HCT116 (cell line): ENCODE measurements at regions not wholly inside any gene's neighbourhood (a gene's known extent, or its start where the extent isn't known, plus 50 kb on each side); places are given as distances from the start of the nearest gene placed in this dataset.

Experiments
- ATAC-seq: fragments of 200-7000 bp; cut with Tn5 transposase; 2 replicates; pipeline ENCODE4 v1.9.1; 2020; ENCODE audit warnings: mild to moderate bottlenecking, moderate library complexity
- BruUV-seq: library from RNA; stranded (reverse); fragments of 400-500 nt; replicated peaks from 2 replicates; lab custom pipeline; 2021; lab: Mats Ljungman, UMichigan
- CTCF ChIA-PET: fragments of 300-600 bp; sonication (Branson Sonifier 250); formaldehyde crosslinking; loops from one replicate; lab custom pipeline; 2021; ENCODE audit warnings: antibody characterized with exemption; lab: Charles Lee
- POLR2A ChIA-PET: fragments of 300-600, 350-600 bp; sonication (Branson Sonifier 250); formaldehyde crosslinking; loops from one replicate; lab custom pipeline; 2021; ENCODE audit warnings: antibody characterized with exemption; lab: Charles Lee
- RAD21 ChIA-PET, 2 experiments: fragments of 300-600 bp; sonication (Branson Sonifier 250); formaldehyde crosslinking; loops; one replicate each; lab custom pipeline; 2023; ENCODE audit warnings: low total read pairs in 2 of 2; ENCODE audit not compliant: uncharacterized antibody in 2 of 2, unreplicated experiment in 2 of 2, low non-redundant PET in 1 of 2; lab: Charles Lee
- DNase-seq: peaks from one replicate; pipeline ENCODE4 v3.0.0-alpha.2; 2010; ENCODE audit warnings: low read depth, low spot score
- H2AFZ ChIP-seq: fragments of 200-600 bp; shearing (Covaris generic), sonication (generic); 2 replicates; pipeline ENCODE4 v1.6.1; 2017; ENCODE audit warnings: low read depth, mixed run types, mixed read lengths, antibody characterized with exemption, low read length; ENCODE audit not compliant: poor library complexity, severe bottlenecking
- H3K27ac ChIP-seq: 2 replicates; pipeline ENCODE4 v1.5.1; 2012; ENCODE audit warnings: low read depth, low read length
- H3K27me3 ChIP-seq: fragments of 200-600 bp; sonication (generic); 2 replicates; pipeline ENCODE4 v1.6.1; 2016; ENCODE audit warnings: mixed run types, low read length, mixed read lengths; ENCODE audit not compliant: insufficient read depth
- H3K36me3 ChIP-seq, 2 experiments: fragments of 200-500 bp in 1 of 2; fragments of 200-600 bp in 1 of 2; sonication (Bioruptor generic) in 1 of 2; sonication (generic) in 1 of 2; 2 replicates each; pipeline versions ENCODE4 v1.5.1 to v1.6.1; 2014 to 2016; ENCODE audit warnings: low read length in 2 of 2, inconsistent platforms in 1 of 2, mixed read lengths in 1 of 2, mixed run types in 1 of 2; ENCODE audit not compliant: insufficient read depth in 2 of 2, control insufficient read depth in 1 of 2
- H3K4me1 ChIP-seq, 2 experiments: fragments of 200-600 bp in 1 of 2; sonication (generic) in 1 of 2; 2 replicates each; pipeline versions ENCODE4 v1.5.1 to v1.6.1; 2012 to 2017; ENCODE audit warnings: low read length in 2 of 2, inconsistent platforms in 1 of 2, mild to moderate bottlenecking in 1 of 2, mixed read lengths in 1 of 2, mixed run types in 1 of 2, moderate library complexity in 1 of 2; ENCODE audit not compliant: insufficient read depth in 2 of 2, control insufficient read depth in 1 of 2
- H3K4me2 ChIP-seq: fragments of 200-600 bp; sonication (generic); 2 replicates; pipeline ENCODE4 v1.6.1; 2017; ENCODE audit warnings: mixed run types, low read length, mixed read lengths
- H3K4me3 ChIP-seq, 2 experiments: fragments of 200-600 bp in 1 of 2; sonication (generic) in 1 of 2; replicated peaks in 1 of 2; 2 replicates each; pipeline ENCODE4 v1.5.1; 2011 to 2016; ENCODE audit warnings: low read length in 2 of 2, control low read depth in 1 of 2, low read depth in 1 of 2, mild to moderate bottlenecking in 1 of 2, mixed read lengths in 1 of 2, mixed run types in 1 of 2
- H3K79me2 ChIP-seq: fragments of 200-600 bp; sonication (generic); 2 replicates; pipeline ENCODE4 v1.6.1; 2017; ENCODE audit warnings: mild to moderate bottlenecking, mixed run types, low read length, moderate library complexity, mixed read lengths; ENCODE audit not compliant: insufficient read depth
- H3K9ac ChIP-seq: fragments of 200-600 bp; sonication (generic); 2 replicates; pipeline ENCODE4 v1.6.1; 2016; ENCODE audit warnings: low read length, mixed read lengths
- H3K9me2 ChIP-seq: fragments of 200-600 bp; sonication (generic), shearing (Covaris generic); 2 replicates; pipeline ENCODE4 v1.6.1; 2017; ENCODE audit warnings: mixed run types, mild to moderate bottlenecking, moderate library complexity; ENCODE audit not compliant: insufficient read depth
- H3K9me3 ChIP-seq, 2 experiments: fragments of 200-500 bp in 1 of 2; fragments of 200-600 bp in 1 of 2; sonication (Bioruptor generic) in 1 of 2; sonication (generic) in 1 of 2; 2 replicates each; pipeline ENCODE4 v1.6.1; 2014 to 2017; ENCODE audit warnings: low read length in 2 of 2, mixed read lengths in 2 of 2, inconsistent platforms in 1 of 2, low read depth in 1 of 2, mild to moderate bottlenecking in 1 of 2, mixed run types in 1 of 2, moderate library complexity in 1 of 2; ENCODE audit not compliant: control insufficient read depth in 1 of 2, insufficient read depth in 1 of 2
- H4K20me1 ChIP-seq: fragments of 200-600 bp; sonication (generic), shearing (Covaris generic); 2 replicates; pipeline ENCODE4 v1.6.1; 2017; ENCODE audit warnings: mixed run types, mild to moderate bottlenecking, moderate library complexity; ENCODE audit not compliant: insufficient read depth
- ATF3 ChIP-seq: IDR thresholded peaks from 2 replicates; pipeline ENCODE4 v1.6.1; 2012
- CBX3 ChIP-seq: IDR thresholded peaks from 2 replicates; pipeline ENCODE4 v1.6.1; 2012; ENCODE audit warnings: low read depth
- CEBPB ChIP-seq: IDR thresholded peaks from 2 replicates; pipeline ENCODE4 v1.6.1; 2012; ENCODE audit warnings: low read depth
- ELF1 ChIP-seq: IDR thresholded peaks from 2 replicates; pipeline ENCODE4 v1.6.1; 2012; ENCODE audit warnings: low read depth, borderline replicate concordance
- EZH2 ChIP-seq: fragments of 200-600 bp; sonication (generic); IDR thresholded peaks from 2 replicates; pipeline ENCODE4 v1.6.1; 2017; ENCODE audit warnings: antibody characterized with exemption, mixed run types
- EZH2phosphoT487 ChIP-seq: fragments of 200-600 bp; IDR thresholded peaks from 2 replicates; pipeline ENCODE4 v1.6.1; 2018; ENCODE audit warnings: antibody characterized with exemption, borderline replicate concordance
- FOSL1 ChIP-seq: IDR thresholded peaks from 2 replicates; pipeline ENCODE4 v1.6.1; 2012; ENCODE audit warnings: low read depth
- JUND ChIP-seq: IDR thresholded peaks from 2 replicates; pipeline ENCODE4 v1.6.1; 2012
- POLR2A ChIP-seq: IDR thresholded peaks from 2 replicates; pipeline ENCODE4 v1.7.0; 2011; ENCODE audit warnings: borderline replicate concordance; ENCODE audit not compliant: insufficient read depth, insufficient read length; ENCODE audit errors: extremely low read depth
- POLR2AphosphoS5 ChIP-seq: IDR thresholded peaks from 2 replicates; pipeline ENCODE4 v1.6.1; 2011; ENCODE audit warnings: mild to moderate bottlenecking, low read depth, low read length, moderate library complexity
- RAD21 ChIP-seq: IDR thresholded peaks from 2 replicates; pipeline ENCODE4 v1.6.1; 2012; ENCODE audit warnings: low read depth, mild to moderate bottlenecking
- REST ChIP-seq: IDR thresholded peaks from 2 replicates; pipeline ENCODE4 v1.6.1; 2012; ENCODE audit warnings: low read depth
- SIN3A ChIP-seq: IDR thresholded peaks from 2 replicates; pipeline ENCODE4 v1.6.1; 2012; ENCODE audit warnings: low read depth
- SRF ChIP-seq: IDR thresholded peaks from 2 replicates; pipeline ENCODE4 v1.6.1; 2012; ENCODE audit warnings: low read depth
- TCF7L2 ChIP-seq: IDR thresholded peaks from 2 replicates; pipeline ENCODE4 v1.7.0; 2011; ENCODE audit warnings: borderline replicate concordance, inconsistent platforms; ENCODE audit not compliant: insufficient read depth, insufficient read length; ENCODE audit errors: extremely low read depth
- YY1 ChIP-seq: IDR thresholded peaks from 2 replicates; pipeline ENCODE4 v1.6.1; 2011; ENCODE audit warnings: low read length, low read depth, moderate library complexity, mild to moderate bottlenecking; ENCODE audit not compliant: insufficient replicate concordance; ENCODE audit errors: extremely low read depth
- ZFX ChIP-seq: fragments of 450-650 bp; IDR thresholded peaks from 2 replicates; pipeline ENCODE4 v1.6.1; 2017
- ZNF274 ChIP-seq: fragments of 200-500 bp; sonication (Bioruptor generic); IDR thresholded peaks from 2 replicates; pipeline ENCODE4 v1.6.1; 2014; ENCODE audit warnings: mild to moderate bottlenecking, low read depth, low read length, inconsistent platforms
- intact Hi-C: fragments of 100-400 bp; cut with micrococcal nuclease; formaldehyde crosslinking; loops from 2 replicates; pipeline ENCODE4 v1.10.0; 2022
- TF ChIP-seq, protein P1 (sequence below), 3 experiments: fragments of 200-600 bp in 1 of 3; sonication (generic) in 1 of 3; IDR thresholded peaks in 2 of 3; conservative IDR thresholded peaks in 1 of 3; 2 replicates each; pipeline ENCODE4 v1.5.1; 2012 to 2017; ENCODE audit warnings: low read depth in 2 of 3, low read length in 2 of 3, antibody characterized with exemption in 1 of 3, borderline replicate concordance in 1 of 3, control low read depth in 1 of 3, mild to moderate bottlenecking in 1 of 3, mixed read lengths in 1 of 3, mixed run types in 1 of 3, moderate library complexity in 1 of 3; ENCODE audit not compliant: insufficient read depth in 1 of 3
- TF ChIP-seq, protein P2 (sequence below): IDR thresholded peaks from 2 replicates; pipeline ENCODE4 v1.6.1; 2012

DNA sequence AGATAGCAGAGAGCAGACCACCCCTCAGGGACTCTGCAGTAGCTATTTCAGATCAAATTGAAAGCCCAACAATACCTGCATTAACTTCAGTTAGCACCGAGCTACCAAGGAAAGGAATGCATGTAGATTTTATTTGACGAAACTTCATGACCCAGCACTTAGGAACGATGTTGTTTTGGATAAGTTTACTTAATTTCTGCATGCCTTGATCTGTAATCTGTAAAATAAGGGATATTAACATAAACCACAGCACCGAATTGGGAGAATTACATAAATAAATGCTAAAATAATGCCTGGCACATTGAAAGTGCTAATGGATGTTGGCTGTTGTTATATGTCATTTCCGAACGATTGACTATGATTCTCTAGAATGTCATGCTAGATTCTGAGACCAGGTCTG is 435.8 kb upstream of the CLINT1 start:
- no peak overlapping the region for H3K27ac ChIP-seq

More for the DNA sequence above, 435.8 kb upstream of the CLINT1 start:
- H3K79me2 ChIP-seq = no peaks in the 10 kb centered on the region
- no peak for ATAC-seq
- TF ChIP-seq CBX3 = no peak
- TF ChIP-seq EZH2phosphoT487 = no peak
- no peak for TF ChIP-seq ELF1
- TF ChIP-seq SRF = no peak
- TF ChIP-seq ZFX = no peak
- TF ChIP-seq, protein P1, sequence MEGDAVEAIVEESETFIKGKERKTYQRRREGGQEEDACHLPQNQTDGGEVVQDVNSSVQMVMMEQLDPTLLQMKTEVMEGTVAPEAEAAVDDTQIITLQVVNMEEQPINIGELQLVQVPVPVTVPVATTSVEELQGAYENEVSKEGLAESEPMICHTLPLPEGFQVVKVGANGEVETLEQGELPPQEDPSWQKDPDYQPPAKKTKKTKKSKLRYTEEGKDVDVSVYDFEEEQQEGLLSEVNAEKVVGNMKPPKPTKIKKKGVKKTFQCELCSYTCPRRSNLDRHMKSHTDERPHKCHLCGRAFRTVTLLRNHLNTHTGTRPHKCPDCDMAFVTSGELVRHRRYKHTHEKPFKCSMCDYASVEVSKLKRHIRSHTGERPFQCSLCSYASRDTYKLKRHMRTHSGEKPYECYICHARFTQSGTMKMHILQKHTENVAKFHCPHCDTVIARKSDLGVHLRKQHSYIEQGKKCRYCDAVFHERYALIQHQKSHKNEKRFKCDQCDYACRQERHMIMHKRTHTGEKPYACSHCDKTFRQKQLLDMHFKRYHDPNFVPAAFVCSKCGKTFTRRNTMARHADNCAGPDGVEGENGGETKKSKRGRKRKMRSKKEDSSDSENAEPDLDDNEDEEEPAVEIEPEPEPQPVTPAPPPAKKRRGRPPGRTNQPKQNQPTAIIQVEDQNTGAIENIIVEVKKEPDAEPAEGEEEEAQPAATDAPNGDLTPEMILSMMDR (IDR thresholded peaks at IDR 0.05 in 2 of 3, conservative IDR thresholded peaks at IDR 0.05 in 1 of 3; ENCODE audit: borderline replicate concordance in 1 of 3, insufficient read depth in 1 of 3, low read depth in 2 of 3, low read length in 2 of 3) = no peak
- TF ChIP-seq REST = no peak
- no peak for TF ChIP-seq POLR2AphosphoS5
- TF ChIP-seq TCF7L2 = no peak
- TF ChIP-seq CEBPB = no peak
- TF ChIP-seq, protein P2, sequence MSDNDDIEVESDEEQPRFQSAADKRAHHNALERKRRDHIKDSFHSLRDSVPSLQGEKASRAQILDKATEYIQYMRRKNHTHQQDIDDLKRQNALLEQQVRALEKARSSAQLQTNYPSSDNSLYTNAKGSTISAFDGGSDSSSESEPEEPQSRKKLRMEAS = no peak
- TF ChIP-seq RAD21 = no peak
- no peak for TF ChIP-seq POLR2A
- no peak for TF ChIP-seq JUND
- TF ChIP-seq YY1 = no peak
- no peak for TF ChIP-seq FOSL1
- no peak for TF ChIP-seq SIN3A
- TF ChIP-seq ATF3 = no peak
- no peak for TF ChIP-seq EZH2
- no peak for TF ChIP-seq ZNF274
- POLR2A ChIA-PET = no interaction called here
- RAD21 ChIA-PET = no interaction called here
- no peaks in the 10 kb centered on the region for H3K36me3 ChIP-seq
- H3K4me2 ChIP-seq = no peak overlapping the region
- no peaks in the 10 kb centered on the region for H3K9me2 ChIP-seq
- CTCF ChIA-PET = no interaction called here
- H3K4me3 ChIP-seq = no peak overlapping the region
- no peak overlapping the region for H2AFZ ChIP-seq
- no peaks in the 10 kb centered on the region for H3K4me1 ChIP-seq
- no peaks in the 10 kb centered on the region for H3K9me3 ChIP-seq
- BruUV-seq = no TSS peak
- DNase-seq = no peak
- no peaks in the 10 kb centered on the region; the same call in 1 of the 2 replicates for H3K27me3 ChIP-seq
- intact Hi-C loops = no loop called here
- H3K9ac ChIP-seq = no peak overlapping the region
- no peaks in the 10 kb centered on the region for H4K20me1 ChIP-seq
